ENCODE measurements at regions not wholly inside any gene's neighbourhood (a gene's known extent, or its start where the extent isn't known, plus 50 kb on each side); places are given as distances from the start of the nearest gene placed in this dataset.

GRCh38 chr5:73265641-73266040 is 92.6 kb downstream of the TMEM174 start:
- DNase-seq (ENCODE audit: low read depth), result no peak
- H3K4me3 ChIP-seq (ENCODE audit: low read depth, low read length), result no peak overlapping the region
- TF ChIP-seq CTCF (IDR thresholded peaks at IDR 0.05; ENCODE audit: insufficient read depth, low read depth, low read length), result no peak

- no peak overlapping the region for H3K4me3 ChIP-seq (ENCODE audit: low read depth, low read length)
- DNase-seq (ENCODE audit: low read depth), result no peak
- TF ChIP-seq CTCF (IDR thresholded peaks at IDR 0.05; ENCODE audit: insufficient read depth, low read depth, low read length), result no peak
Observed at GRCh38 chr5:73264631-73265030, 91.6 kb downstream of the TMEM174 start.

GRCh38 chr5:73263001-73263710 is 90.2 kb downstream of the TMEM174 start:
- no peak overlapping the region for H3K4me3 ChIP-seq (ENCODE audit: low read depth, low read length)
- TF ChIP-seq CTCF (IDR thresholded peaks at IDR 0.05; ENCODE audit: insufficient read depth, low read depth, low read length), result no peak
- no peak for DNase-seq (ENCODE audit: low read depth)

GRCh38 chr5:73256862-73257261 is 83.9 kb downstream of the TMEM174 start:
- DNase-seq (ENCODE audit: low read depth), result no peak
- no peak for TF ChIP-seq CTCF (IDR thresholded peaks at IDR 0.05; ENCODE audit: insufficient read depth, low read depth, low read length)
- no peak overlapping the region for H3K4me3 ChIP-seq (ENCODE audit: low read depth, low read length)

GRCh38 chr5:73256462-73256861 is 83.5 kb downstream of the TMEM174 start:
- no peak for DNase-seq (ENCODE audit: low read depth)
- H3K4me3 ChIP-seq (ENCODE audit: low read depth, low read length), result no peak overlapping the region
- no peak for TF ChIP-seq CTCF (IDR thresholded peaks at IDR 0.05; ENCODE audit: insufficient read depth, low read depth, low read length)

GRCh38 chr5:73256012-73256411 is 83.0 kb downstream of the TMEM174 start:
- no peak for TF ChIP-seq CTCF (IDR thresholded peaks at IDR 0.05; ENCODE audit: insufficient read depth, low read depth, low read length)
- DNase-seq (ENCODE audit: low read depth), result no peak
- no peak overlapping the region for H3K4me3 ChIP-seq (ENCODE audit: low read depth, low read length)

GRCh38 chr5:73254642-73255041 is 81.6 kb downstream of the TMEM174 start:
- no peak overlapping the region for H3K4me3 ChIP-seq (ENCODE audit: low read depth, low read length)
- DNase-seq (ENCODE audit: low read depth), result no peak
- TF ChIP-seq CTCF (IDR thresholded peaks at IDR 0.05; ENCODE audit: insufficient read depth, low read depth, low read length), result no peak

Data from fibroblast of villous mesenchyme (primary cell).